ENCODE measurements at regions not wholly inside any gene's neighbourhood (a gene's known extent, or its start where the extent isn't known, plus 50 kb on each side); places are given as distances from the start of the nearest gene placed in this dataset.

DNA sequence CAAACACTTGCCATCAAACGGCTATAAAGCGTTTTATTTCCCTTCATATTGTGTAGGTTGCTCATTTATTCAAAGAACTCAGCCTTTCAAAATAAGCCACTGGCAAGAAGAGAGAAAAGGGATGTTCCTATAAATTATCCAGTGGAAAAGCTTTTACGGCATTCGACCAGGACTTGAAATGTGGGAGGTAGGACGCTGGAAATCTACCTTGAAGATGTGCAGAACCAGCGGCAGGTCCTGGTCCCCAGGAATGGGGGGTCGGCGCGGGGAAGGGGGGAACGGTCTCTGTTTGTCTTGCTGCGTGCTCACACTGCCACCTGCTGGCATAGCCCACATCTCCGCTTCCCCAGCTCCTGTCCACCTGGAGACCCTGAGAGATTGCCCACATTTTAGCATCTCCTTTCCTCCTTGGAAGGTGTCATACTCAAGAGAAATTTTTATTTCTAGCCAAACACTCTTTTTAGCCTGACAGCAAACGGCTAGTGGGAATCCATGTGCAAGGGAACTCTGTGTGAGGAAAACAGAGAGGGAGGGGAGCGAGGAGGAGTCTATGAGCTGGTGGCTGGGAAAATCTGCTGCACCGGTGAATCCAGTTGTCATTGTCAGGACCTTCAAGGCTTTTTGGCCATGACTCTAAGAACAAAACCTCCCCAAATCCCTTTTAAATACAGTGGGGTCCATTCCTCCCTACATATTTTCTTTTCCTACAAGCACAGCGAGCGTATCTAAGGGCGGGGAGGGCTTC, 349.0 kb upstream of the PKDCC start:
- ChIA-PET CTCF (interaction anchor here (0.7 to 2.8 kb wide), 6 partner anchors 82 to 1785 kb away, joined by 3 to 18 read pairs (median 4); no protein-coding TSS in a partner anchor), POLR2A (ENCODE audit: low non-redundant PET) (no interaction called here)
- TF ChIP-seq, protein P1, sequence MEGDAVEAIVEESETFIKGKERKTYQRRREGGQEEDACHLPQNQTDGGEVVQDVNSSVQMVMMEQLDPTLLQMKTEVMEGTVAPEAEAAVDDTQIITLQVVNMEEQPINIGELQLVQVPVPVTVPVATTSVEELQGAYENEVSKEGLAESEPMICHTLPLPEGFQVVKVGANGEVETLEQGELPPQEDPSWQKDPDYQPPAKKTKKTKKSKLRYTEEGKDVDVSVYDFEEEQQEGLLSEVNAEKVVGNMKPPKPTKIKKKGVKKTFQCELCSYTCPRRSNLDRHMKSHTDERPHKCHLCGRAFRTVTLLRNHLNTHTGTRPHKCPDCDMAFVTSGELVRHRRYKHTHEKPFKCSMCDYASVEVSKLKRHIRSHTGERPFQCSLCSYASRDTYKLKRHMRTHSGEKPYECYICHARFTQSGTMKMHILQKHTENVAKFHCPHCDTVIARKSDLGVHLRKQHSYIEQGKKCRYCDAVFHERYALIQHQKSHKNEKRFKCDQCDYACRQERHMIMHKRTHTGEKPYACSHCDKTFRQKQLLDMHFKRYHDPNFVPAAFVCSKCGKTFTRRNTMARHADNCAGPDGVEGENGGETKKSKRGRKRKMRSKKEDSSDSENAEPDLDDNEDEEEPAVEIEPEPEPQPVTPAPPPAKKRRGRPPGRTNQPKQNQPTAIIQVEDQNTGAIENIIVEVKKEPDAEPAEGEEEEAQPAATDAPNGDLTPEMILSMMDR (conservative IDR thresholded peaks at IDR 0.05; ENCODE audit: low read depth, low read length), result peak; percentile 91
- TF ChIP-seq EZH2 (IDR thresholded peaks at IDR 0.05; ENCODE audit: borderline replicate concordance, low read depth, low read length, poor library complexity, severe bottlenecking), result no peak
- Histone ChIP-seq H3K27me3 (replicated peaks; ENCODE audit: insufficient read depth, low read depth, low read length, poor library complexity) (peaks cover 25% of the 10 kb centered on the region), H3K4me1 (ENCODE audit: insufficient read depth, low read length, poor library complexity, severe bottlenecking) (no peaks in the 10 kb centered on the region), H3K36me3 (ENCODE audit: insufficient read depth, low read length, poor library complexity, severe bottlenecking) (no peaks in the 10 kb centered on the region), H3K9me3 (ENCODE audit: low read depth, low read length, poor library complexity, severe bottlenecking) (no peaks in the 10 kb centered on the region), H3K4me3 (ENCODE audit: low read depth, low read length, poor library complexity, severe bottlenecking) (peak overlapping the region; percentile 4), H3K27ac (ENCODE audit: low read depth, low read length, poor library complexity, severe bottlenecking) (no peak overlapping the region)
- no TSS peak for BruUV-seq (replicated peaks)
- DNase-seq (ENCODE audit: low spot score), result peak; percentile 42
- intact Hi-C loops (cut with micrococcal nuclease; ENCODE audit: unreplicated experiment), result loop anchor here (1.0 to 10.0 kb wide), 3 partner anchors 285 to 1784 kb away; no protein-coding TSS in a partner anchor

DNA sequence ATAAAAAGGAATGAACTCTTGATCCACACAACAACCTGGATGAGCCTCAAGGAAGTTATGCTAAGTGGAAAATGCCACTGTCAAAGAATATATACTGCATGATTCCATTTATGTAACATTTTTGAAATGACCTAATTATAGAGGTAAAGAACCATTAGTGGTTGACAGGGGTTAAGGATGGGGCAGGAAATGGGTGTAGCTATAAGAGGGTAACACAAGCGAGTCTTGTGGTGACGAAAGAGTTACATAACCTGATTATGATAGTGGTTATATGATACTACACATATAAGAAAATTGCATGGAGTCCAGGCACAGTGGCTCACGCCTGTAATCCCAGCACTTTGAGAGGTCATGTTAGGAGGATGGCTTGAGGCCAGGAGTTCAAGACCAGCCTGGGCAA, 346.6 kb upstream of the PKDCC start:
- BruUV-seq (replicated peaks), result no TSS peak
- Histone ChIP-seq H3K4me3 (ENCODE audit: low read depth, low read length, poor library complexity, severe bottlenecking) (no peak overlapping the region), H3K27ac (ENCODE audit: low read depth, low read length, poor library complexity, severe bottlenecking) (no peak overlapping the region), H3K36me3 (ENCODE audit: insufficient read depth, low read length, poor library complexity, severe bottlenecking) (no peaks in the 10 kb centered on the region), H3K27me3 (replicated peaks; ENCODE audit: insufficient read depth, low read depth, low read length, poor library complexity) (peaks cover 39% of the 10 kb centered on the region), H3K4me1 (ENCODE audit: insufficient read depth, low read length, poor library complexity, severe bottlenecking) (no peaks in the 10 kb centered on the region), H3K9me3 (ENCODE audit: low read depth, low read length, poor library complexity, severe bottlenecking) (no peaks in the 10 kb centered on the region)
- DNase-seq (ENCODE audit: low spot score), result no peak
- no peak for TF ChIP-seq EZH2 (IDR thresholded peaks at IDR 0.05; ENCODE audit: borderline replicate concordance, low read depth, low read length, poor library complexity, severe bottlenecking)
- TF ChIP-seq, protein P1 (conservative IDR thresholded peaks at IDR 0.05; ENCODE audit: low read depth, low read length), result no peak
- intact Hi-C loops (cut with micrococcal nuclease; ENCODE audit: unreplicated experiment), result no loop called here
- ChIA-PET POLR2A (ENCODE audit: low non-redundant PET) (no interaction called here), CTCF (interaction anchor here (0.6 kb wide), 1 partner anchor 1252 kb away, joined by 4 read pairs; no protein-coding TSS in a partner anchor)

DNA sequence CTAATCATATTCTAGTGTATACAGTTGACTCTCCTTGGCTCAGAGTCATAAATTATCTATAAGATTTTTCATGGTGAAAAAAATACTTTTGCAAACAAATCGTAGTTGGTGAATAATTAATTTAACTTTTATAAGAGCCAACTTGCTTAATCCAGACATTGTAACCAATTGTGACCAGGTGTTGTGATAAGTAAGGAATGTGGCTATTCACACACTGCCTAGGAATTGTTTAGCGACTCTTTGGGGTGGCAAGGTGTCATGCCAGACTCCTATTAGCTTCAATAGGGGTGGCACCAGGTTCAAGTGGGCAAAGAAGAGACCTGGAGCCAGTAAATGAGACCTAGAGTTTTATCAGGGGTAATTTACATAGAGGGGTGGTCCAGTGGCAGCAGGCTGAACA, 344.7 kb upstream of the PKDCC start:
- Histone ChIP-seq H3K36me3 (ENCODE audit: insufficient read depth, low read length, poor library complexity, severe bottlenecking) (no peaks in the 10 kb centered on the region), H3K4me1 (ENCODE audit: insufficient read depth, low read length, poor library complexity, severe bottlenecking) (no peaks in the 10 kb centered on the region), H3K9me3 (ENCODE audit: low read depth, low read length, poor library complexity, severe bottlenecking) (no peaks in the 10 kb centered on the region), H3K27ac (ENCODE audit: low read depth, low read length, poor library complexity, severe bottlenecking) (no peak overlapping the region), H3K27me3 (replicated peaks; ENCODE audit: insufficient read depth, low read depth, low read length, poor library complexity) (peaks cover 39% of the 10 kb centered on the region), H3K4me3 (ENCODE audit: low read depth, low read length, poor library complexity, severe bottlenecking) (no peak overlapping the region)
- intact Hi-C loops (cut with micrococcal nuclease; ENCODE audit: unreplicated experiment), result no loop called here
- no peak for DNase-seq (ENCODE audit: low spot score)
- ChIA-PET CTCF (no interaction called here), POLR2A (ENCODE audit: low non-redundant PET) (no interaction called here)
- no peak for TF ChIP-seq EZH2 (IDR thresholded peaks at IDR 0.05; ENCODE audit: borderline replicate concordance, low read depth, low read length, poor library complexity, severe bottlenecking)
- TF ChIP-seq, protein P1 (conservative IDR thresholded peaks at IDR 0.05; ENCODE audit: low read depth, low read length), result no peak
- no TSS peak for BruUV-seq (replicated peaks)

All from A673 (cell line).